ENCODE measurements at regions not wholly inside any gene's neighbourhood (a gene's known extent, or its start where the extent isn't known, plus 50 kb on each side); places are given as distances from the start of the nearest gene placed in this dataset.
A peak's percentile ranks its signal among the peaks of the same experiment; 100 is the strongest.

DNA sequence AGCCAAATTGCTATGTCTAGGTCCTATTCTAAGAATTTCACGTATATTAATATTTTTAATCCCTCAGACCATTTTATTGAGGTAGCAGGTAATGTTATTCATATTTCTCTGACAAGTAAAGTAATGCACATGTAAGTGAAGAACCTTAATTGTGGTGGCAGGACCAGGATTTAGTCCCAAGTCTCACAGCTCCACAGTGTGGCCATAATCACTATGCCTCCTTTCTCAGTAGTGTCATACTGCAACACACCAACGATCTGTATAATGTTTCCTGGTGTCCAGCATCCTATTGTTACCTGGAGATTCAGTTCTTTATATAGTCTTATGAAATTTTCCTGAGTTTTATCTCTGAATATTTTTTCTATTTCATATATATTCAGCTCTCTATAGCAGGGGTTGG is 340.3 kb downstream of the OLFM4 start:
- H3K18ac ChIP-seq (ENCODE audit: extremely low read depth, low read length): no peak overlapping the region
- ChIA-PET POLR2A (ENCODE audit: partially characterized antibody) (no interaction called here), CTCF (ENCODE audit: partially characterized antibody) (interaction anchor here (1.0 to 5.7 kb wide), 5 partner anchors 13 to 119 kb away, joined by 3 to 43 read pairs (median 4); no protein-coding TSS in a partner anchor)
- H3K36me3 ChIP-seq (ENCODE audit: control insufficient read depth in 2 of 4, insufficient read depth in 4 of 4, low read length in 3 of 4): no peaks in the 10 kb centered on the region; a peak in 2 of 8 replicates
- no peak overlapping the region for H2AK5ac ChIP-seq (ENCODE audit: low read depth, low read length)
- no peak overlapping the region for H4K5ac ChIP-seq (ENCODE audit: insufficient read length, low read depth, low read length)
- H3K23me2 ChIP-seq (ENCODE audit: low read depth, low read length): no peaks in the 10 kb centered on the region
- 88% methylated on average over 2 of the region's 2 CpGs; no CpG with 5 or more reads in 1 of the 2 experiments for WGBS, 2 experiments (ENCODE audit: extremely low coverage in 1 of 2, insufficient coverage in 1 of 2, insufficient read length in 1 of 2, insufficient replicate concordance in 2 of 2, low coverage in 1 of 2, low lambda C conversion rate in 2 of 2, missing lambda C conversion rate in 1 of 2)
- no peak overlapping the region for H3K27ac ChIP-seq (ENCODE audit: low read depth, low read length)
- H3K79me2 ChIP-seq (ENCODE audit: control insufficient read depth in 1 of 2, insufficient read depth in 2 of 2, low read length in 2 of 2): no peaks in the 10 kb centered on the region
- DNase-seq (ENCODE audit: low read depth in 1 of 2, low spot score in 2 of 2): no peak
- no peak overlapping the region for H2BK5ac ChIP-seq (ENCODE audit: low read depth, low read length)
- H3K79me1 ChIP-seq (ENCODE audit: low read depth, low read length): no peaks in the 10 kb centered on the region
- H3K14ac ChIP-seq (ENCODE audit: insufficient read length): no peak overlapping the region
- no peaks in the 10 kb centered on the region for H3K27me3 ChIP-seq (replicated peaks in 1 of 4; ENCODE audit: control insufficient read depth in 3 of 4, extremely low read depth in 1 of 4, insufficient read depth in 3 of 4, low read length in 3 of 4)
- H3K23ac ChIP-seq (ENCODE audit: insufficient read length): no peak overlapping the region
- peaks cover 0 to 4% (median 2%) of the 10 kb centered on the region in 4 experiments; a peak in 2 of 7 replicates for H3K4me1 ChIP-seq (replicated peaks in 1 of 4; ENCODE audit: control insufficient read depth in 3 of 4, insufficient read depth in 4 of 4, low read length in 3 of 4)
- no peaks in the 10 kb centered on the region for H3K9me3 ChIP-seq (ENCODE audit: insufficient read depth in 2 of 2, low read depth in 1 of 2, low read length in 1 of 2)
- H4K20me1 ChIP-seq (replicated peaks in 1 of 2; ENCODE audit: control insufficient read depth in 1 of 2, insufficient read depth in 2 of 2, low read length in 2 of 2): no peaks in the 10 kb centered on the region
- no peak overlapping the region for H3K9ac ChIP-seq (replicated peaks in 1 of 4; ENCODE audit: extremely low read depth in 1 of 4, low read depth in 3 of 4, low read length in 3 of 4)
- no peak overlapping the region for H2BK12ac ChIP-seq (ENCODE audit: low read depth, low read length)
- no peak for TF ChIP-seq HDAC6 (IDR thresholded peaks at IDR 0.05; ENCODE audit: low read depth, low read length)
- peak in 2 of 3 experiments; percentile 41 to 46; a peak in 2 of 4 replicates for TF ChIP-seq CTCF (IDR thresholded peaks at IDR 0.05; ENCODE audit: control extremely low read depth in 1 of 3, insufficient read depth in 1 of 3, low read depth in 1 of 3, low read length in 3 of 3)
- TF ChIP-seq RAD21 (IDR thresholded peaks at IDR 0.05 in 1 of 2, conservative IDR thresholded peaks at IDR 0.05 in 1 of 2; ENCODE audit: low read depth in 2 of 2, low read length in 2 of 2): peak; percentile 67 to 76
- no peak for FAIRE-seq
- no peak overlapping the region for H2BK120ac ChIP-seq (replicated peaks; ENCODE audit: low read depth, low read length)
- no peak overlapping the region for H2BK15ac ChIP-seq (ENCODE audit: low read length)
- H4K8ac ChIP-seq (ENCODE audit: extremely low read depth, insufficient read depth, low read length): no peak overlapping the region
- H3K4ac ChIP-seq (replicated peaks; ENCODE audit: insufficient read length, low read depth, low read length): no peak overlapping the region
- no peak overlapping the region for H3K4me2 ChIP-seq (ENCODE audit: insufficient read depth in 1 of 2, low read depth in 2 of 2, low read length in 2 of 2)
- H2BK20ac ChIP-seq (ENCODE audit: low read length): no peak overlapping the region
- no peak overlapping the region for H4K91ac ChIP-seq (replicated peaks; ENCODE audit: insufficient read length, low read length)
- H2AFZ ChIP-seq (ENCODE audit: low read length): no peak overlapping the region
- H3K56ac ChIP-seq (replicated peaks; ENCODE audit: insufficient read length, low read depth, low read length): no peak overlapping the region
- no peak overlapping the region for H3K4me3 ChIP-seq (ENCODE audit: extremely low read depth in 1 of 4, insufficient read depth in 2 of 4, low read depth in 3 of 4, low read length in 4 of 4)
